ENCODE measurements at regions not wholly inside any gene's neighbourhood (a gene's known extent, or its start where the extent isn't known, plus 50 kb on each side); places are given as distances from the start of the nearest gene placed in this dataset. TPM values are rescaled to one million over a fixed set of nuclear protein-coding genes. Genes with fewer than 3 reads are reported as not detected.
"Not testable (repeated sequence)": the region's sequence is repeated elsewhere in the genome, so short reads cannot be mapped to it uniquely, and the experiment has no call there.

DNA sequence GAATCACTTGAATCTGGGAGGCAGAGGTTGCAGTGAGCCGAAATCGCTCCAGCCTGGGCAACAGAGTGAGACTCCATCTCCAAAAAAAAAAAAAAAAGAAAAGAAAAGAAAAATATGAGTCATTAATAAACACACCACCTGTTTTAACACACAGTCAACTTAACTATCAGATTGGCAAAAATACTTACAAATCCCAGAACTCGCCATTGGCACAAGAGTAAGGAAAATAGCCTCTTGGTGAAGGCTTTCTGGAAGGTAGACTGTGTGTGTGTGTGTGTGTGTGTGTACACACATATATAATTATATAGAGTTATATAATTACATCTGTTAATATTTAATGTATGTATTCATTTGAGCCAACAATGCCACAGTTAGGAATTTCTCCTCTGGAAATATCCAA is 63.7 kb upstream of the UXS1 start:
- DNase-seq (ENCODE audit: low spot score) (no peak), ATAC-seq (ENCODE audit: low FRiP score) (no peak)
- TF ChIP-seq, protein P1, sequence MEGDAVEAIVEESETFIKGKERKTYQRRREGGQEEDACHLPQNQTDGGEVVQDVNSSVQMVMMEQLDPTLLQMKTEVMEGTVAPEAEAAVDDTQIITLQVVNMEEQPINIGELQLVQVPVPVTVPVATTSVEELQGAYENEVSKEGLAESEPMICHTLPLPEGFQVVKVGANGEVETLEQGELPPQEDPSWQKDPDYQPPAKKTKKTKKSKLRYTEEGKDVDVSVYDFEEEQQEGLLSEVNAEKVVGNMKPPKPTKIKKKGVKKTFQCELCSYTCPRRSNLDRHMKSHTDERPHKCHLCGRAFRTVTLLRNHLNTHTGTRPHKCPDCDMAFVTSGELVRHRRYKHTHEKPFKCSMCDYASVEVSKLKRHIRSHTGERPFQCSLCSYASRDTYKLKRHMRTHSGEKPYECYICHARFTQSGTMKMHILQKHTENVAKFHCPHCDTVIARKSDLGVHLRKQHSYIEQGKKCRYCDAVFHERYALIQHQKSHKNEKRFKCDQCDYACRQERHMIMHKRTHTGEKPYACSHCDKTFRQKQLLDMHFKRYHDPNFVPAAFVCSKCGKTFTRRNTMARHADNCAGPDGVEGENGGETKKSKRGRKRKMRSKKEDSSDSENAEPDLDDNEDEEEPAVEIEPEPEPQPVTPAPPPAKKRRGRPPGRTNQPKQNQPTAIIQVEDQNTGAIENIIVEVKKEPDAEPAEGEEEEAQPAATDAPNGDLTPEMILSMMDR (IDR thresholded peaks at IDR 0.05) = no peak

DNA sequence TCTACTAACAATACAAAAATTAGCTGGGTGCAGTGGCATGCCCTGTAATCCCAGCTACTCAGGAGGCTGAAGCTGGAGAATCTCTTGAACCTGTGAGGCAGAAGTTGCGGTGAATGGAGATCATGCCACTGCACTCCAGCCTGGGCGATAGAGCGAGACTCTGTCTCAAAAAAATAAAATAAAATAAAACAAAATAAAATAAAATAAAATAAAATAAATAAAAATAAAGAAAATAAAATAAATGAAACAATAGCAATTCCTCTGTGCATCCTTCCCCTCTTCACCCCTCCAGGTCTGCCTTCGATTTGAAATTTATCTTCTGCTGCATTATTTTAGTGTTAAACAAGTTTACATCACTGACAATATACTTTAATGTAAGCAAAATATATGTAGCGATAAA is 63.0 kb upstream of the UXS1 start:
- ATAC-seq (ENCODE audit: low FRiP score) = no peak
- DNase-seq (ENCODE audit: low spot score) = no peak
- TF ChIP-seq, protein P1 (IDR thresholded peaks at IDR 0.05) = no peak

DNA sequence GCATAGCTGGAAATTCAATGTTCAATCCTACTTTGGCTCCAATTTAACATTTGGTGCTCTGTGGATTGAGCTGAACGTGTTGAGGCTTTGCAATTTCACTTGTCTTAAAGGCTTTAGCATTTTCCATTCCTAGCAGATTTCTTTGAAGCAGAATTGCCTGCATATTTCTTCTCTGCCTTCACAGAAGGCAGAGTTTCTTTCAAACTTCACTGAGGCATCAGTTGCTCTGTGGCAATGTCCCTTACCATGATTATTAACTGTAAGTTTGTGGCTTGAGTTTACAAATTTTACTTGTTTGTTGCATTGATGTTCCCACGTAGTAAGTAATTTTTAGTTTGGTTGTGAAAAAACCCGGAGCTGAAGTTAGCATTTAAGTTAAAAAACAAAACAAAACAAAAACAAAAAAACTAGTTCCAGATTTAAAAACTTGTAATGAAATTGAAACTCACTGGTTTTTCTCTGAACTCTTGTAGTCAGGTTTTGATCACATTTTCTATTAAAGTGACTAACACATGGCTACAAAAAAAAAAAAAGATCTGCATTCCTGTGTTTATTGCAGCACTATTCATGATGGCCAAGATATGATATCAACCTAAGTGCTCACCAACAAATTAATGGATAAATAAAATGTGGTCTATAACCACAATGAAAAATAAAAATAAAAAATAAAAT is 55.2 kb upstream of the UXS1 start:
- DNase-seq (ENCODE audit: low spot score); ATAC-seq (ENCODE audit: low FRiP score): not testable (repeated sequence)

DNA sequence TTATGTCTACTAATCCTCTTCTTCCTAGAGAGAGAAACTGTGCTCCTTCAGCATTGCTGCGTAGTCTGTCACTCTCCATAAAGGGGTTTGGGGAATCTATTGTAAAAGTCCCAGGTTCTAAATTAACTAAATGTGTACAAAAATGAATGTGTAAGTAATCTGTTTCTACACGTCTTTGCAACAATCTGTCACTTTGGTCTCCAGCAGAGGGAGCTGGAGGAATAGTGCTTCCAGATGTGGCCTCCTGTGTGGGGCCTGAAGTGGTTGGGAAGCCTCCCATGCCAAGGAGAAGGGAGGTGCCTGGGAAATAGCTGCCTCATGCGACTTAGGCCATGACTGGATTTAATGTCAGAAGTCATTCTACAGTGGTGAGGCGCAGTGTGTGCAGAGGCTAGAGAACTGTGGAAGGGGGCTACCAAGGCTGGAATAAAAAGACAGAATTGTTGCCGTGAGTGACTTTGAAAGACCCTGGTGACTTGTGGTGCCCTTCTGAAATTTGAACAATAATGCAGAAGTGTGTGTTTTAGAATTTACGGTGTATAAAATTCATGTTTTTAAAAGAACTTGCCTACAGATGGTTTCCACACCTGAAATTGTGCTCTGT is 54.5 kb upstream of the UXS1 start:
- not testable (repeated sequence) for DNase-seq (ENCODE audit: low spot score)
- ATAC-seq (ENCODE audit: low FRiP score) = peak; percentile 68

Small RNAs in the stretch of these regions (small RNA-seq; reads per million reads assigned to genes)
- not detected for gene AC114755.3
